ENCODE measurements at regions not wholly inside any gene's neighbourhood (a gene's known extent, or its start where the extent isn't known, plus 50 kb on each side); places are given as distances from the start of the nearest gene placed in this dataset.
A peak's percentile ranks its signal among the peaks of the same experiment; 100 is the strongest.
"Not testable (repeated sequence)": the region's sequence is repeated elsewhere in the genome, so short reads cannot be mapped to it uniquely, and the experiment has no call there.

- no peak overlapping the region for H3K4me3 ChIP-seq (ENCODE audit: low read length)
- no peak overlapping the region for H2AFZ ChIP-seq (ENCODE audit: low read depth, low read length)
- H3K9me3 ChIP-seq (ENCODE audit: low read length), result no peaks in the 10 kb centered on the region
- H3K4me1 ChIP-seq (ENCODE audit: insufficient read depth, low read length), result peaks cover 23% of the 10 kb centered on the region
- H3K36me3 ChIP-seq (ENCODE audit: insufficient read depth, low read length), result no peaks in the 10 kb centered on the region
- H3K27me3 ChIP-seq (ENCODE audit: insufficient read depth, low read length), result no peaks in the 10 kb centered on the region
Observed at GRCh38 chr1:119225831-119226230, 85.4 kb upstream of the WARS2 start.

DNA sequence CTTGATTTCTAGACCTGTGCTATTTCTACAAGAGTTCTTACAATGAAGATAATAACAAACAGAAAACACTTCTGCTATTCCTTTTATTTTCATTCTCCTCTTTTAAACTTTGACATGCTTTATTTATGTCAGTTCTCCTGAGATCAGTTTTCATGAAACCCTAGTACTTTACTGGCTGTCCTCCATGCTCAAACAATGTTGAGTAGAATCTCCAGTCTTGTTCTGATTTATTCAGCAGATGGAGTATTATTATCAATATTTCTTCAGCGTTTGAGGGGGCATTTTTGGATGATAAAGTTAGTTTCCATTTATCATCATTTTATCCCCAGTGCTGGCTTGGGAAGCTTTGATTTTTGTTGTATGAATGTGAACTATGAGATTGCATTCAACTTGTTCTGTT lies 85.9 kb upstream of the WARS2 start:
- no peak overlapping the region for H2AFZ ChIP-seq (ENCODE audit: low read depth, low read length)
- H3K4me3 ChIP-seq (ENCODE audit: low read length), result no peak overlapping the region
- H3K27me3 ChIP-seq (ENCODE audit: insufficient read depth, low read length), result no peaks in the 10 kb centered on the region
- peaks cover 27% of the 10 kb centered on the region for H3K4me1 ChIP-seq (ENCODE audit: insufficient read depth, low read length)
- no peaks in the 10 kb centered on the region for H3K9me3 ChIP-seq (ENCODE audit: low read length)
- no peaks in the 10 kb centered on the region for H3K36me3 ChIP-seq (ENCODE audit: insufficient read depth, low read length)

- H2AFZ ChIP-seq (ENCODE audit: low read depth, low read length), result peak overlapping the region; percentile 43
- H3K4me1 ChIP-seq (ENCODE audit: insufficient read depth, low read length), result peaks cover 28% of the 10 kb centered on the region
Observed at GRCh38 chr1:119226913-119227312, 86.5 kb upstream of the WARS2 start.

DNA sequence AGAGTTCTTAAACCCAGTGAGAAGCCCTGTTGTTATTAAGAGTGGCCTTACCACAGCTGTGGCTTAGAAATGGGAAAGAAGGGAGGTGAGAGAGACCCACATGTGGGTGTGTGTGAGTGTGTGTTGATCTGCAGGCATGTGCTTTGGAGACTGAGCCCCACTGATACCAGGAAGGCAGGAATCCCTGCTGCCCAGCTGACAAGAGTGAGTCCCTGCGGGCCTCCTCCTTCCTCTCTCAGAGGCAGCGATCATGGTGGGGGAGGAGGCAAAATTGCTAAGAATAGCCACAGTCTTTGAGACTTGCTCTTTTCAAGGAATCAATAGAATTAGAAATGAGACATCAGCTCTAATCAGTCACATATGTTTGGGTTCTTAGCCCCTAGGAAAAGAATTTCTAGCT lies 87.0 kb upstream of the WARS2 start:
- Histone ChIP-seq H3K36me3 (ENCODE audit: insufficient read depth, low read length) (no peaks in the 10 kb centered on the region), H3K27me3 (ENCODE audit: insufficient read depth, low read length) (no peaks in the 10 kb centered on the region), H2AFZ (ENCODE audit: low read depth, low read length) (peak overlapping the region; percentile 43), H3K4me3 (ENCODE audit: low read length) (no peak overlapping the region), H3K4me1 (ENCODE audit: insufficient read depth, low read length) (peaks cover 28% of the 10 kb centered on the region), H3K9me3 (ENCODE audit: low read length) (no peaks in the 10 kb centered on the region)

More at GRCh38 chr1:119226913-119227312, 86.5 kb upstream of the WARS2 start:
- Histone ChIP-seq H3K4me3 (ENCODE audit: low read length) (no peak overlapping the region), H3K36me3 (ENCODE audit: insufficient read depth, low read length) (no peaks in the 10 kb centered on the region), H3K27me3 (ENCODE audit: insufficient read depth, low read length) (no peaks in the 10 kb centered on the region), H3K9me3 (ENCODE audit: low read length) (no peaks in the 10 kb centered on the region)

GRCh38 chr1:119228335-119229080 lies 88.1 kb upstream of the WARS2 start:
- Histone ChIP-seq H2AFZ (ENCODE audit: low read depth, low read length) (no peak overlapping the region), H3K36me3 (ENCODE audit: insufficient read depth, low read length) (no peaks in the 10 kb centered on the region), H3K27me3 (ENCODE audit: insufficient read depth, low read length) (no peaks in the 10 kb centered on the region), H3K9me3 (ENCODE audit: low read length) (no peaks in the 10 kb centered on the region), H3K4me1 (ENCODE audit: insufficient read depth, low read length) (peaks cover 28% of the 10 kb centered on the region), H3K4me3 (ENCODE audit: low read length) (no peak overlapping the region)

DNA sequence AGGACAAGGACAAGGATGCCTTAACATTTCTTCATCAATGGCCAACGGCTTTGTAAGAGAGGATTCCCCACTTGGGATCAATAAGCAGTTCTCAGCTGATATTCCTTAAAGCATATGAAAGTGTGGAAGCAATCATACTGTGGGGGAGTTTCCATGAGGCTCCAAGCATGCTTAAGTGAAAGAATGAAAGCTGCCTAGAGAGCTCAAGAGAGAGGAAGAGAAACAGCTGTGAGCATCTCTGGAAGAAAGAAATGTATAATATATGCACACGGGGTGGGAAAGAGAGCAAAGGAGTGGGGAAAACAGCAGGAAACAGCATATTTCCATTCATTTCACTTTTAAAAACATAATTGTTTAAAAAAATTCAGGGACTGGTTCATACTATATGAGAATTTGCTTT lies 94.7 kb upstream of the WARS2 start:
- Histone ChIP-seq H3K36me3 (ENCODE audit: insufficient read depth, low read length) (no peaks in the 10 kb centered on the region), H3K4me1 (ENCODE audit: insufficient read depth, low read length) (peaks cover 10% of the 10 kb centered on the region), H3K27me3 (ENCODE audit: insufficient read depth, low read length) (no peaks in the 10 kb centered on the region), H3K9me3 (ENCODE audit: low read length) (peaks cover 2% of the 10 kb centered on the region), H2AFZ (ENCODE audit: low read depth, low read length) (no peak overlapping the region), H3K4me3 (ENCODE audit: low read length) (no peak overlapping the region)

GRCh38 chr1:119245881-119246280 lies 105.4 kb upstream of the WARS2 start:
- Histone ChIP-seq H3K4me3 (ENCODE audit: low read length) (no peak overlapping the region), H3K36me3 (ENCODE audit: insufficient read depth, low read length) (no peaks in the 10 kb centered on the region), H2AFZ (ENCODE audit: low read depth, low read length) (no peak overlapping the region), H3K9me3 (ENCODE audit: low read length) (no peaks in the 10 kb centered on the region), H3K27me3 (ENCODE audit: insufficient read depth, low read length) (no peaks in the 10 kb centered on the region), H3K4me1 (ENCODE audit: insufficient read depth, low read length) (peaks cover 13% of the 10 kb centered on the region)

DNA sequence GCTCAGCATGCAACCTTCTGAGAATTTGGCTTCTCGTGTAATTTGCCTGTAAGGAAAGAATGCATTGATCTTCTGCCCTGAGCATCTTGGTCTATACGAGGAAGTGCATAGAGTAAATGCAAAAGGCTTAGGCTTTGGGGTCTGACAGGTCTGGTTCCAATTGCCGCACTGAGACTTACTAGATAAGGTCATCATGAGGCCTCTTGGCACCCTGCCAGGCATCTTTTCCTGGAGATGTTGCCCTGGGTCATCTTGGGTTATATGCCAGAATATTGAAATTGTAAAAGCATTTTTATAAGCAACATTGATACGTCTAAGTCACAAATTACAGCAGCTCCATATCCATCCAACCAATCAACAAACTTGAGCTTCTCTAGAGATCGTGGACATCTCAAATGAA lies 108.8 kb upstream of the WARS2 start:
- no peaks in the 10 kb centered on the region for H3K36me3 ChIP-seq (ENCODE audit: insufficient read depth, low read length)
- H3K4me1 ChIP-seq (ENCODE audit: insufficient read depth, low read length), result peaks cover 11% of the 10 kb centered on the region
- no peak overlapping the region for H3K4me3 ChIP-seq (ENCODE audit: low read length)
- no peaks in the 10 kb centered on the region for H3K27me3 ChIP-seq (ENCODE audit: insufficient read depth, low read length)
- H3K9me3 ChIP-seq (ENCODE audit: low read length), result no peaks in the 10 kb centered on the region
- H2AFZ ChIP-seq (ENCODE audit: low read depth, low read length), result no peak overlapping the region

GRCh38 chr1:119250299-119250698 lies 109.8 kb upstream of the WARS2 start:
- Histone ChIP-seq H3K9me3 (ENCODE audit: low read length) (no peaks in the 10 kb centered on the region), H3K36me3 (ENCODE audit: insufficient read depth, low read length) (no peaks in the 10 kb centered on the region)

DNA sequence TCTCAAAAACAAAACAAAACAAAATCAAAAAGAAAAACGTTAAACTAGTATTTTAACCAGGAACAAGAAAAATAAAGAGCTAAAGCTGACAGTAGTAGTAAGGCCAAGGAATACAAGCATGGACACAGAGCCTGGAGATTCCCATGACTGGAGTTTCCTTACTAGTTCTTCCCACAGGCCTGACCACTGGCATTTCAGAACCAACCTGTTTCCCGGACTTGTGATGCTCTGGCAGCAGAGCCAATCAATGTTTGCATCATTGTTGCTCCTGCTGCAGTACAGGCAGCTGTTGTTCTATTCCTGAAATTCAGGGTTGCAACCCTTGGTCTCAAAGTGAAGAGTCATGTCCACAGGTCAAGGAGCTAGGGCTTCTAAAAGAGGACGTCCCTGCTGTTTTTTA lies 111.3 kb upstream of the WARS2 start:
- Histone ChIP-seq H3K27me3 (ENCODE audit: insufficient read depth, low read length) (no peaks in the 10 kb centered on the region), H3K4me1 (ENCODE audit: insufficient read depth, low read length) (no peaks in the 10 kb centered on the region), H3K9me3 (ENCODE audit: low read length) (no peaks in the 10 kb centered on the region), H3K36me3 (ENCODE audit: insufficient read depth, low read length) (no peaks in the 10 kb centered on the region), H3K4me3 (ENCODE audit: low read length) (no peak overlapping the region), H2AFZ (ENCODE audit: low read depth, low read length) (no peak overlapping the region)

More at GRCh38 chr1:119250299-119250698, 109.8 kb upstream of the WARS2 start:
- Histone ChIP-seq H3K4me3 (ENCODE audit: low read length) (no peak overlapping the region), H3K4me1 (ENCODE audit: insufficient read depth, low read length) (peaks cover 11% of the 10 kb centered on the region), H2AFZ (ENCODE audit: low read depth, low read length) (no peak overlapping the region), H3K27me3 (ENCODE audit: insufficient read depth, low read length) (no peaks in the 10 kb centered on the region)

- H2AFZ ChIP-seq (ENCODE audit: low read depth, low read length), result no peak overlapping the region
- H3K9me3 ChIP-seq (ENCODE audit: low read length), result no peaks in the 10 kb centered on the region
- no peaks in the 10 kb centered on the region for H3K36me3 ChIP-seq (ENCODE audit: insufficient read depth, low read length)
- no peaks in the 10 kb centered on the region for H3K4me1 ChIP-seq (ENCODE audit: insufficient read depth, low read length)
- no peak overlapping the region for H3K4me3 ChIP-seq (ENCODE audit: low read length)
- no peaks in the 10 kb centered on the region for H3K27me3 ChIP-seq (ENCODE audit: insufficient read depth, low read length)
Observed at GRCh38 chr1:119253366-119253765, 112.9 kb upstream of the WARS2 start.

DNA sequence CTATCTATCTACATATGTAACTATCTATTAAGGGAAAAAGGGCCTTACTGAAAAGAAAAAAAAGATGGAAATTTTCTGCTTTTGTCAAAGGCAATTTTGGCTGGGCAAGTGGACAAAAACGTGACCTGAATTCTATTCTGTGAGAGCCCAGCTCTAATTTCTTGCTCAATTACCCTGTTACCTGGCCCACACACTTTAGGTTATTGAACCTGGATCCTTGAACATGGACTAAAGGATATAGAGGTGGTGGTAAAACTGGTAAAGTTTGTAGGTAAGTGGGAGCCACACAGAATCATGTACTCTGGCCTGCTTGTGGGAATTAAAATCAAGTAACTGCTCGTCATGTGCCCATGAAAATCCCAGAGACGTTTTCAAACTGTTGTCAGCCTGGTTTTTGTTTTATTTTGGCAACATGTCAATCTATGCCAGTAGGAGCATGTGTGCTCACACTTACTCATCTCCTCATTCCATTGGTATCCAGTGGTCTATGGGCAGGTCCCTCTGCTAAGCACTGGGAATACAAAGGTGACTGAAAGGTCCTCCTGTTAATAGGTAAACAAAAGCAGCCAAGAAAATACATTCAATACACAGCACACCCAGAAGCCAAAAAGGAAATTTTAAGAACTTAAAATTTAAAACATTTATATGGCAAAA lies 113.7 kb upstream of the WARS2 start:
- no peaks in the 10 kb centered on the region for H3K36me3 ChIP-seq (ENCODE audit: insufficient read depth, low read length)
- no peaks in the 10 kb centered on the region for H3K4me1 ChIP-seq (ENCODE audit: insufficient read depth, low read length)
- H3K27me3 ChIP-seq (ENCODE audit: insufficient read depth, low read length), result no peaks in the 10 kb centered on the region
- no peak overlapping the region for H2AFZ ChIP-seq (ENCODE audit: low read depth, low read length)
- H3K4me3 ChIP-seq (ENCODE audit: low read length), result no peak overlapping the region
- no peaks in the 10 kb centered on the region for H3K9me3 ChIP-seq (ENCODE audit: low read length)

DNA sequence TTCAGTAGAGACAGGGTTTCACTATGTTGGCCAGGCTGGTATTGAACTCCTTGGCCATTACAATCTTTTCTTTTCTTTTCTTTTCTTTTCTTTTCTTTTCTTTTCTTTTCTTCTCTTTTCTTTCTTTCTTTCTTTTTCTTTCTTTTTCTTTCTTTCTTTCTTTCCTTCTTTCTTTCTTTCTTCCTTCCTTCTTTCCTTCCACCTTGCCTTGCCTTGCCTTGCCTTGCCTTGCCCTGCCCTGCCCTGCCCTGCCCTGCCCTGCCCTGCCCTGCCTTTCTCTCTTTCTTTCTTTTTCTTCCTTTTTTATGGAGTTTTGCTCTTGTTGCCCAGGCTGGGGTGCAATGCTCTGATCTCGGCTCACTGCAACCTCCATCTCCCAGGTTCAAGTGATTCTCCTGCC lies 112.5 kb upstream of the HAO2 start:
- not testable (repeated sequence) for H3K27me3 ChIP-seq (ENCODE audit: insufficient read depth, low read length); H3K36me3 ChIP-seq (ENCODE audit: insufficient read depth, low read length); H2AFZ ChIP-seq (ENCODE audit: low read depth, low read length); H3K4me1 ChIP-seq (ENCODE audit: insufficient read depth, low read length); H3K4me3 ChIP-seq (ENCODE audit: low read length); H3K9me3 ChIP-seq (ENCODE audit: low read length)
